GM12878 (cell line): ENCODE measurements at regions not wholly inside any gene's neighbourhood (a gene's known extent, or its start where the extent isn't known, plus 50 kb on each side); places are given as distances from the start of the nearest gene placed in this dataset.

Source experiments
- ATAC-seq: fragments of 200-7000 bp; cut with Tn5 transposase; 3 replicates; pipeline ENCODE4 v1.9.1; 2020; ENCODE audit warnings: mild to moderate bottlenecking, moderate library complexity
- BruUV-seq: library from RNA; stranded (reverse); fragments of 400-500 nt; replicated peaks from 2 replicates; lab custom pipeline; 2021; lab: Mats Ljungman, UMichigan
- CTCF ChIA-PET: fragments of 300-600 bp; sonication (Branson Sonifier 250); formaldehyde crosslinking; extraction: SDS; loops from one replicate; lab custom pipeline; 2021; ENCODE audit warnings: inconsistent platforms; lab: Yijun Ruan, JAX
- POLR2A ChIA-PET: fragments of 350-600 bp; formaldehyde crosslinking; extraction: SDS; loops from one replicate; lab custom pipeline; 2021; ENCODE audit warnings: inconsistent platforms; lab: Charles Lee
- RAD21 ChIA-PET: fragments of 300-600 bp; sonication (Branson Sonifier 250); formaldehyde crosslinking; loops from one replicate; lab custom pipeline; 2023; ENCODE audit warnings: antibody characterized with exemption; ENCODE audit not compliant: unreplicated experiment; lab: Charles Lee
- SMC1A ChIA-PET: fragments of 300-600 bp; sonication (Branson Sonifier 250); formaldehyde crosslinking; loops from one replicate; lab custom pipeline; 2023; ENCODE audit not compliant: unreplicated experiment, uncharacterized antibody; lab: Charles Lee
- DNase-seq: peaks from one replicate; pipeline ENCODE4 v3.0.0-alpha.2; 2011; ENCODE audit warnings: low read depth, low spot score
- FAIRE-seq: peaks from 3 replicates; lab custom pipeline; 2011; peaks lifted over from hg19 to GRCh38; lab: Jason Lieb, UNC
- H2AFZ ChIP-seq: 2 replicates; pipeline ENCODE4 v1.6.0; 2011; ENCODE audit warnings: low read depth, low read length, control low read depth; ENCODE audit not compliant: control insufficient read depth
- H3K27ac ChIP-seq: 2 replicates; pipeline ENCODE4 v1.5.1; 2011; ENCODE audit warnings: control low read depth; ENCODE audit not compliant: control insufficient read depth, insufficient read depth
- H3K27me3 ChIP-seq, 2 experiments: replicated peaks in 1 of 2; 2 replicates each; pipeline versions ENCODE4 v1.6.0 to v1.6.1; 2011; ENCODE audit warnings: low read length in 1 of 2; ENCODE audit not compliant: control insufficient read depth in 2 of 2, insufficient read depth in 2 of 2
- H3K36me3 ChIP-seq, 2 experiments: 2 replicates each; pipeline ENCODE4 v1.5.1; 2011; ENCODE audit warnings: low read length in 1 of 2; ENCODE audit not compliant: control insufficient read depth in 2 of 2, insufficient read depth in 2 of 2
- H3K4me1 ChIP-seq: 2 replicates; pipeline ENCODE4 v1.6.1; 2011; ENCODE audit warnings: mild to moderate bottlenecking, low read length, moderate library complexity, mixed read lengths; ENCODE audit not compliant: control insufficient read depth, insufficient read depth
- H3K4me2 ChIP-seq: 2 replicates; pipeline ENCODE4 v1.6.0; 2011; ENCODE audit warnings: control low read depth; ENCODE audit not compliant: control insufficient read depth, insufficient read depth
- H3K4me3 ChIP-seq: fragments of 200-600 bp; sonication (generic); 2 replicates; pipeline ENCODE4 v1.5.1; 2016
- H3K79me2 ChIP-seq: 2 replicates; pipeline ENCODE4 v1.6.0; 2011; ENCODE audit warnings: low read length; ENCODE audit not compliant: control insufficient read depth, insufficient read depth
- H3K9ac ChIP-seq: 2 replicates; pipeline ENCODE4 v1.8.0; 2011; ENCODE audit warnings: low read length, control low read depth, mixed read lengths; ENCODE audit not compliant: control insufficient read depth, insufficient read depth
- H3K9me3 ChIP-seq: replicated peaks from 3 replicates; pipeline ENCODE4 v1.5.1; 2011; ENCODE audit warnings: mild to moderate bottlenecking, low read length; ENCODE audit not compliant: control insufficient read depth, insufficient read depth
- H4K20me1 ChIP-seq: 2 replicates; pipeline ENCODE4 v1.6.0; 2011; ENCODE audit not compliant: control insufficient read depth, insufficient read depth
- BHLHE40 ChIP-seq, 2 experiments: fragments of 450-650 bp in 1 of 2; IDR thresholded peaks; 2 replicates each; pipeline ENCODE4 v1.6.1; 2011 to 2017; ENCODE audit warnings: low read depth in 2 of 2, borderline replicate concordance in 1 of 2, improper control_type of control experiment in 1 of 2, low read length in 1 of 2, mild to moderate bottlenecking in 1 of 2
- CBX5 ChIP-seq: sonication (generic); IDR thresholded peaks from 2 replicates; pipeline ENCODE4 v1.6.1; 2016; ENCODE audit warnings: low read depth, moderate library complexity, mild to moderate bottlenecking, inconsistent platforms
- CREM ChIP-seq: IDR thresholded peaks from 2 replicates; pipeline ENCODE4 v1.6.1; 2014; ENCODE audit warnings: antibody characterized with exemption, low read depth
- DPF2 ChIP-seq: fragments of 450-650 bp; IDR thresholded peaks from 2 replicates; pipeline ENCODE4 v1.6.1; 2017; ENCODE audit warnings: mild to moderate bottlenecking
- E2F4 ChIP-seq: IDR thresholded peaks from 2 replicates; pipeline ENCODE4 v1.6.1; 2012; ENCODE audit warnings: low read depth, low read length, improper control_type of control experiment
- EGR1 ChIP-seq, 2 experiments: IDR thresholded peaks; 1 replicate in 1 of 2; 2 replicates in 1 of 2; pipeline ENCODE4 v1.6.1; 2011 to 2012; ENCODE audit warnings: low read depth in 2 of 2, low read length in 2 of 2, borderline replicate concordance in 1 of 2, mild to moderate bottlenecking in 1 of 2, moderate library complexity in 1 of 2
- FOXK2 ChIP-seq: fragments of 450-650 bp; IDR thresholded peaks from 2 replicates; pipeline ENCODE4 v1.6.1; 2017; ENCODE audit warnings: mild to moderate bottlenecking, moderate library complexity
- PAX5 ChIP-seq: IDR thresholded peaks from 2 replicates; pipeline ENCODE4 v1.6.1; 2011; ENCODE audit warnings: low read depth, low read length, borderline replicate concordance
- RAD21 ChIP-seq: IDR thresholded peaks from 2 replicates; pipeline ENCODE4 v1.6.1; 2011; ENCODE audit warnings: mild to moderate bottlenecking, low read depth, low read length, moderate library complexity; ENCODE audit not compliant: insufficient read depth
- RCOR1 ChIP-seq: conservative IDR thresholded peaks from 2 replicates; pipeline ENCODE4 v1.6.1; 2012; ENCODE audit warnings: low read depth, low read length, improper control_type of control experiment
- RUNX3 ChIP-seq: IDR thresholded peaks from 2 replicates; pipeline ENCODE4 v1.6.1; 2012; ENCODE audit warnings: low read length, inconsistent platforms
- SUZ12 ChIP-seq: fragments of 200-600 bp; sonication (generic); IDR thresholded peaks from one replicate; pipeline ENCODE4 v1.6.1; 2018; ENCODE audit warnings: antibody characterized with exemption, mild to moderate bottlenecking; ENCODE audit not compliant: unreplicated experiment
- YBX1 ChIP-seq: fragments of 450-650 bp; IDR thresholded peaks from 2 replicates; pipeline ENCODE4 v1.6.1; 2016; ENCODE audit warnings: antibody characterized with exemption
- ZNF24 ChIP-seq: fragments of 450-650 bp; IDR thresholded peaks from 2 replicates; pipeline ENCODE4 v1.6.1; 2017; ENCODE audit warnings: antibody characterized with exemption, mild to moderate bottlenecking
- WGBS: methylation state at CpG from one replicate; pipeline ENCODE4 v1.1.6; 2016; ENCODE audit warnings: low lambda C conversion rate; ENCODE audit not compliant: insufficient replicate concordance, insufficient coverage; ENCODE audit errors: missing lambda C conversion rate; 5-methylcytosine and 5-hydroxymethylcytosine counted together
- in situ Hi-C: fragments of 300-500 bp; cut with MboI; formaldehyde crosslinking; loops from 9 replicates; pipeline ENCODE4 v1.14.3; 2018; ENCODE audit warnings: mixed read lengths
- intact Hi-C: fragments of 100-400 bp; cut with micrococcal nuclease; formaldehyde crosslinking; loops from one replicate; pipeline ENCODE4 v1.14.2; 2022; ENCODE audit not compliant: unreplicated experiment
- TF ChIP-seq, protein P1 (sequence below): IDR thresholded peaks from 2 replicates; pipeline ENCODE4 v1.6.1; 2011; ENCODE audit warnings: mild to moderate bottlenecking, low read depth, low read length, moderate library complexity; ENCODE audit not compliant: insufficient replicate concordance
- TF ChIP-seq, protein P2 (sequence below): IDR thresholded peaks from 2 replicates; pipeline ENCODE4 v1.6.1; 2012; ENCODE audit warnings: improper control_type of control experiment, low read depth, low read length; ENCODE audit not compliant: insufficient replicate concordance

DNA sequence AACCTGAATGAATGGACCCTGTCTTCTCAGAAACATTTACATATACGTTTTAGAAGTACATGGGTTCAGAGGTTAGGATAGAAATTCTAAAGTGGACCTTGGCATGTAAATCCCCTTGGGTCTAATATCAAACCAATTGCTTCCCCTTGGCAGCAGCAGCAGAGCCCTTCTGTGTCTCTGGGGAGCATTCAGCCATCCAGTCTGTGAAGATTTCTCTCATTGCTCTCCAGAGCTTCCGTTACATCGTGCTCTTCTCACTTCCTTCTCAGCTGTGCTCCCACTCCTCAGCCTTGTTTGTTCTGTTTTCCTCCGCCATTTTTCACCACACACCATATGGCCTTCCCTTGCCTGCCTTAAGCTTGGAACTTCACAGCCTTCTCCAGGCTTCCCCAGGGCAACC, 61.5 kb upstream of the ATP1B1 start:
- SMC1A ChIA-PET = interaction anchor here (0.7 to 13.3 kb wide), 14 partner anchors 11 to 90 kb away, joined by 3 to 343 read pairs (median 9); partner anchors contain the start of gene ATP1B1
- H3K4me3 ChIP-seq = no peak overlapping the region
- no TSS peak for BruUV-seq
- no peaks in the 10 kb centered on the region for H4K20me1 ChIP-seq
- in situ Hi-C loops (no loop called here), intact Hi-C loops (loop anchor here (1.0 to 5.0 kb wide), 3 partner anchors 17 to 62 kb away; partner anchors contain the start of gene ATP1B1)
- RAD21 ChIA-PET = interaction anchor here (0.6 to 11.2 kb wide), 16 partner anchors 14 to 702 kb away, joined by 3 to 135 read pairs (median 4); partner anchors contain the start of gene ATP1B1
- peak overlapping the region; percentile 49 for H2AFZ ChIP-seq
- POLR2A ChIA-PET = interaction anchor here (0.5 to 8.1 kb wide), 10 partner anchors 15 to 594 kb away, joined by 3 to 69 read pairs (median 8); partner anchors contain the start of gene ATP1B1
- H3K36me3 ChIP-seq = no peaks in the 10 kb centered on the region
- no peaks in the 10 kb centered on the region for H3K27me3 ChIP-seq
- H3K4me1 ChIP-seq = peaks cover 52% of the 10 kb centered on the region
- ATAC-seq = peak; percentile 70
- no peaks in the 10 kb centered on the region for H3K79me2 ChIP-seq
- peak overlapping the region; percentile 45 for H3K27ac ChIP-seq
- no peaks in the 10 kb centered on the region; the same call in 2 of the 3 replicates for H3K9me3 ChIP-seq
- peak; percentile 81 for DNase-seq
- no peak overlapping the region for H3K4me2 ChIP-seq
- CTCF ChIA-PET = interaction anchor here (0.6 to 10.9 kb wide), 8 partner anchors 14 to 702 kb away, joined by 3 to 100 read pairs (median 4); partner anchors contain the start of gene ATP1B1
- peak overlapping the region; percentile 9; the same call in 1 of the 2 replicates for H3K9ac ChIP-seq
- 19% methylated on average over 4 of the region's 4 CpGs for WGBS
- no peak for FAIRE-seq
- TF ChIP-seq CREM (0 out of 2 replicates have a peak, but pooled peaks have one; percentile 22), EGR1 (IDR thresholded peaks at IDR 0.05; ENCODE audit: borderline replicate concordance in 1 of 2, low read depth in 2 of 2, low read length in 2 of 2) (0 out of 3 replicates have a peak, but pooled peaks of 1 of the 2 experiments have one; percentile 13), ZNF24 (0 out of 2 replicates have a peak, but pooled peaks have one; percentile 22), BHLHE40 (IDR thresholded peaks at IDR 0.05; ENCODE audit: borderline replicate concordance in 1 of 2, low read depth in 2 of 2, low read length in 1 of 2) (peak in 1 of 2 experiments; percentile 32; a peak in 1 of 4 replicates), RUNX3 (peak; percentile 42; the same call in 1 of the 2 replicates), DPF2 (peak; percentile 40), RAD21 (no peak), E2F4 (no peak), CBX5 (no peak), PAX5 (0 out of 2 replicates have a peak, but pooled peaks have one; percentile 38), RCOR1 (no peak), YBX1 (peak; percentile 89), SUZ12 (no peak), FOXK2 (no peak)
- TF ChIP-seq, protein P1, sequence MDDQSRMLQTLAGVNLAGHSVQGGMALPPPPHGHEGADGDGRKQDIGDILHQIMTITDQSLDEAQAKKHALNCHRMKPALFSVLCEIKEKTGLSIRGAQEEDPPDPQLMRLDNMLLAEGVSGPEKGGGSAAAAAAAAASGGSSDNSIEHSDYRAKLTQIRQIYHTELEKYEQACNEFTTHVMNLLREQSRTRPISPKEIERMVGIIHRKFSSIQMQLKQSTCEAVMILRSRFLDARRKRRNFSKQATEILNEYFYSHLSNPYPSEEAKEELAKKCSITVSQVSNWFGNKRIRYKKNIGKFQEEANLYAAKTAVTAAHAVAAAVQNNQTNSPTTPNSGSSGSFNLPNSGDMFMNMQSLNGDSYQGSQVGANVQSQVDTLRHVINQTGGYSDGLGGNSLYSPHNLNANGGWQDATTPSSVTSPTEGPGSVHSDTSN = no peak
- TF ChIP-seq, protein P2, sequence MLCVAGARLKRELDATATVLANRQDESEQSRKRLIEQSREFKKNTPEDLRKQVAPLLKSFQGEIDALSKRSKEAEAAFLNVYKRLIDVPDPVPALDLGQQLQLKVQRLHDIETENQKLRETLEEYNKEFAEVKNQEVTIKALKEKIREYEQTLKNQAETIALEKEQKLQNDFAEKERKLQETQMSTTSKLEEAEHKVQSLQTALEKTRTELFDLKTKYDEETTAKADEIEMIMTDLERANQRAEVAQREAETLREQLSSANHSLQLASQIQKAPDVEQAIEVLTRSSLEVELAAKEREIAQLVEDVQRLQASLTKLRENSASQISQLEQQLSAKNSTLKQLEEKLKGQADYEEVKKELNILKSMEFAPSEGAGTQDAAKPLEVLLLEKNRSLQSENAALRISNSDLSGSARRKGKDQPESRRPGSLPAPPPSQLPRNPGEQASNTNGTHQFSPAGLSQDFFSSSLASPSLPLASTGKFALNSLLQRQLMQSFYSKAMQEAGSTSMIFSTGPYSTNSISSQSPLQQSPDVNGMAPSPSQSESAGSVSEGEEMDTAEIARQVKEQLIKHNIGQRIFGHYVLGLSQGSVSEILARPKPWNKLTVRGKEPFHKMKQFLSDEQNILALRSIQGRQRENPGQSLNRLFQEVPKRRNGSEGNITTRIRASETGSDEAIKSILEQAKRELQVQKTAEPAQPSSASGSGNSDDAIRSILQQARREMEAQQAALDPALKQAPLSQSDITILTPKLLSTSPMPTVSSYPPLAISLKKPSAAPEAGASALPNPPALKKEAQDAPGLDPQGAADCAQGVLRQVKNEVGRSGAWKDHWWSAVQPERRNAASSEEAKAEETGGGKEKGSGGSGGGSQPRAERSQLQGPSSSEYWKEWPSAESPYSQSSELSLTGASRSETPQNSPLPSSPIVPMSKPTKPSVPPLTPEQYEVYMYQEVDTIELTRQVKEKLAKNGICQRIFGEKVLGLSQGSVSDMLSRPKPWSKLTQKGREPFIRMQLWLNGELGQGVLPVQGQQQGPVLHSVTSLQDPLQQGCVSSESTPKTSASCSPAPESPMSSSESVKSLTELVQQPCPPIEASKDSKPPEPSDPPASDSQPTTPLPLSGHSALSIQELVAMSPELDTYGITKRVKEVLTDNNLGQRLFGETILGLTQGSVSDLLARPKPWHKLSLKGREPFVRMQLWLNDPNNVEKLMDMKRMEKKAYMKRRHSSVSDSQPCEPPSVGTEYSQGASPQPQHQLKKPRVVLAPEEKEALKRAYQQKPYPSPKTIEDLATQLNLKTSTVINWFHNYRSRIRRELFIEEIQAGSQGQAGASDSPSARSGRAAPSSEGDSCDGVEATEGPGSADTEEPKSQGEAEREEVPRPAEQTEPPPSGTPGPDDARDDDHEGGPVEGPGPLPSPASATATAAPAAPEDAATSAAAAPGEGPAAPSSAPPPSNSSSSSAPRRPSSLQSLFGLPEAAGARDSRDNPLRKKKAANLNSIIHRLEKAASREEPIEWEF = peak; percentile 89
